AG04450 (cell line): ENCODE measurements at regions not wholly inside any gene's neighbourhood (a gene's known extent, or its start where the extent isn't known, plus 50 kb on each side); places are given as distances from the start of the nearest gene placed in this dataset.

Source experiments
- CTCF ChIA-PET: fragments of 300-600, 350-600 bp; formaldehyde crosslinking; extraction: SDS; loops from one replicate; lab custom pipeline; 2022; ENCODE audit warnings: antibody characterized with exemption, inconsistent platforms; lab: Charles Lee
- POLR2A ChIA-PET: fragments of 350-600 bp; formaldehyde crosslinking; extraction: SDS; loops from one replicate; lab custom pipeline; 2021; ENCODE audit warnings: antibody characterized with exemption, inconsistent platforms; lab: Yijun Ruan, JAX
- DNase-seq: peaks from one replicate; pipeline ENCODE4 v3.0.0-alpha.2; 2011; ENCODE audit warnings: low read depth, low spot score
- H3K27ac ChIP-seq: one replicate; pipeline ENCODE4 v1.5.1; 2012; ENCODE audit warnings: low read depth, low read length, control low read depth
- H3K27me3 ChIP-seq: one replicate; pipeline ENCODE4 v1.6.0; 2012; ENCODE audit warnings: low read length; ENCODE audit not compliant: control insufficient read depth, insufficient read depth
- H3K4me3 ChIP-seq: 2 replicates; pipeline ENCODE4 v1.5.1; 2011; ENCODE audit warnings: mild to moderate bottlenecking, low read depth, low read length, control low read depth
- H3K9me3 ChIP-seq: 2 replicates; pipeline ENCODE4 v1.5.1; 2012; ENCODE audit warnings: low read length; ENCODE audit not compliant: control insufficient read depth, insufficient read depth
- CTCF ChIP-seq: IDR thresholded peaks from 2 replicates; pipeline ENCODE4 v1.5.1; 2011; ENCODE audit warnings: low read depth, low read length, control low read depth, inconsistent platforms

DNA sequence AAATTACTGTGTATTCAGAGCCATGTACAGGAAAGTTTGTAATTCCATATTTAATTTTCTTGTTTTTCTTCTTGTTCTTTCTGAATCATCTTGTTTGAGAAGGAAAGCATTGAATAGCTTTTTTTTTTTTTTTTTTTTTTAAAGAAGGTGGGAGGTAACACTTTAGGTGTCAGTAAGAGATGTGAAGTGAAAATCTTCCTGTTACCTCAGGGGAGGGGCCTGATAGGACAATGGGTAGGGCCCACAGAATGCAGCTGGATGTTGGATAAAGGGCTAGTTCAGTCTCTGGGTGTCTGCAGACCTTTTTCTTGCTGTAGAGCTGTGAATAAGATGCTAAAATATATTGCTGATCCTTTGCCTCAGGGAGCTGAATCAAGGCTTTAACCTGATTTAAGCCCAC, 317.4 kb downstream of the MAN2A1 start:
- Histone ChIP-seq H3K27me3 (no peaks in the 10 kb centered on the region), H3K27ac (no peak overlapping the region), H3K9me3 (no peaks in the 10 kb centered on the region), H3K4me3 (no peak overlapping the region)
- ChIA-PET CTCF (interaction anchor here (0.6 kb wide), 1 partner anchor 24 kb away, joined by 3 read pairs; no protein-coding TSS in a partner anchor), POLR2A (no interaction called here)
- TF ChIP-seq CTCF, result no peak
- no peak for DNase-seq

GRCh38 chr5:110008131-110008530, 318.4 kb downstream of the MAN2A1 start:
- Histone ChIP-seq H3K27ac (no peak overlapping the region), H3K9me3 (no peaks in the 10 kb centered on the region), H3K27me3 (no peaks in the 10 kb centered on the region), H3K4me3 (no peak overlapping the region)
- POLR2A ChIA-PET, result no interaction called here
- DNase-seq, result no peak
- CTCF ChIA-PET, result no interaction called here
- TF ChIP-seq CTCF, result no peak

GRCh38 chr5:110012145-110012544, 322.4 kb downstream of the MAN2A1 start:
- TF ChIP-seq CTCF, result no peak
- Histone ChIP-seq H3K4me3 (no peak overlapping the region), H3K27ac (no peak overlapping the region), H3K27me3 (no peaks in the 10 kb centered on the region), H3K9me3 (no peaks in the 10 kb centered on the region)
- ChIA-PET CTCF (no interaction called here), POLR2A (no interaction called here)
- DNase-seq, result no peak

DNA sequence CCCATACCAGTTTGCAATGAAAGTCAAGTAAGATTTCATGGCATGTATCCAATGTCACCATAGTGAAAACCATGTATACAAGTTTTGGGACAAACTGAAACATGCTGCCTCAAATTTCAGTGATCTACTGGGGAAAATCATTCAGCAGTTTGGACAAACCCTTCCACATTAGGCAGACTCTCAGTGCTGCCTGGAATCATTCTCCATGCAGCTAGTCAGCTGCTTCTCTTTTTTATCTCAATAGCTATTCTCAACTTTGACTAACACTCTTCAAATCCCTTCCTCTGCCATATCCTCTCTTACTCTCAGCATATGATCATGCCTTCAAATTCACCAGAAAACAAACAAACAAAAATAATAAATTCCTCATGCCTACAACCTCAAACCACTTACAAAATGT, 323.3 kb downstream of the MAN2A1 start:
- POLR2A ChIA-PET, result no interaction called here
- no peak for DNase-seq
- Histone ChIP-seq H3K27ac (no peak overlapping the region), H3K9me3 (no peaks in the 10 kb centered on the region), H3K27me3 (no peaks in the 10 kb centered on the region), H3K4me3 (no peak overlapping the region)
- no peak for TF ChIP-seq CTCF
- CTCF ChIA-PET, result no interaction called here

DNA sequence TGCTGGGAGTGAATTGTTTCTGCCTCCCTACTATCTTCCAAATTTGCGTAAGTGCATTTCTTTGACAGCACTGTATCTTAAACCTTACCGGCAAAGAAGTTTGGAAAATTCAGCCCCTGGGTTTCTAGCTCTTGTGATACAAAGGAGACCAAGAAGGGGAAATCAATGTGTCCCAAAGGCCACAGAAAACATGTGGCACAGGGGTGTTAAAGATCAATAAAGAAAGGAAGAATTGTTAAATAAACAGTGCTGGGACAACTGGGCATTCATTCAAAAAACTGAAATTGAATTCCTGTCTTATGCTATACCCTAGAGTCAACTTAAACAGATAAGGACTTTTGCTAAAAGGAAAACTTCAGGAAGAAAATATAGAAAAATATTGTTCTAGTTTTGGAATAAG, 328.1 kb downstream of the MAN2A1 start:
- CTCF ChIA-PET, result no interaction called here
- no peak overlapping the region for H3K27ac ChIP-seq
- TF ChIP-seq CTCF, result no peak
- POLR2A ChIA-PET, result no interaction called here
- H3K4me3 ChIP-seq, result no peak overlapping the region
- DNase-seq, result no peak
- peaks cover 6% of the 10 kb centered on the region; the same call in 1 of the 2 replicates for H3K9me3 ChIP-seq
- no peaks in the 10 kb centered on the region for H3K27me3 ChIP-seq
